GM12865 (cell line): ENCODE measurements at regions not wholly inside any gene's neighbourhood (a gene's known extent, or its start where the extent isn't known, plus 50 kb on each side); places are given as distances from the start of the nearest gene placed in this dataset.
A peak's percentile ranks its signal among the peaks of the same experiment; 100 is the strongest.

Experiments
- DNase-seq: peaks from one replicate; pipeline ENCODE4 v3.0.0; 2010; ENCODE audit warnings: low read depth
- H3K4me3 ChIP-seq: 2 replicates; pipeline ENCODE4 v1.5.1; 2011; ENCODE audit warnings: mild to moderate bottlenecking, low read depth, low read length, control low read depth
- TF ChIP-seq, protein P1 (sequence below): IDR thresholded peaks from 2 replicates; pipeline ENCODE4 v1.5.1; 2011; ENCODE audit warnings: low read length, control low read depth, low read depth, inconsistent platforms; ENCODE audit not compliant: insufficient read depth; ENCODE audit errors: missing control alignments

- no peak for DNase-seq
- TF ChIP-seq, protein P1, sequence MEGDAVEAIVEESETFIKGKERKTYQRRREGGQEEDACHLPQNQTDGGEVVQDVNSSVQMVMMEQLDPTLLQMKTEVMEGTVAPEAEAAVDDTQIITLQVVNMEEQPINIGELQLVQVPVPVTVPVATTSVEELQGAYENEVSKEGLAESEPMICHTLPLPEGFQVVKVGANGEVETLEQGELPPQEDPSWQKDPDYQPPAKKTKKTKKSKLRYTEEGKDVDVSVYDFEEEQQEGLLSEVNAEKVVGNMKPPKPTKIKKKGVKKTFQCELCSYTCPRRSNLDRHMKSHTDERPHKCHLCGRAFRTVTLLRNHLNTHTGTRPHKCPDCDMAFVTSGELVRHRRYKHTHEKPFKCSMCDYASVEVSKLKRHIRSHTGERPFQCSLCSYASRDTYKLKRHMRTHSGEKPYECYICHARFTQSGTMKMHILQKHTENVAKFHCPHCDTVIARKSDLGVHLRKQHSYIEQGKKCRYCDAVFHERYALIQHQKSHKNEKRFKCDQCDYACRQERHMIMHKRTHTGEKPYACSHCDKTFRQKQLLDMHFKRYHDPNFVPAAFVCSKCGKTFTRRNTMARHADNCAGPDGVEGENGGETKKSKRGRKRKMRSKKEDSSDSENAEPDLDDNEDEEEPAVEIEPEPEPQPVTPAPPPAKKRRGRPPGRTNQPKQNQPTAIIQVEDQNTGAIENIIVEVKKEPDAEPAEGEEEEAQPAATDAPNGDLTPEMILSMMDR = no peak
- H3K4me3 ChIP-seq = no peak overlapping the region
Observed at GRCh38 chr2:126774290-126774689, 118.3 kb downstream of the GYPC start.

DNA sequence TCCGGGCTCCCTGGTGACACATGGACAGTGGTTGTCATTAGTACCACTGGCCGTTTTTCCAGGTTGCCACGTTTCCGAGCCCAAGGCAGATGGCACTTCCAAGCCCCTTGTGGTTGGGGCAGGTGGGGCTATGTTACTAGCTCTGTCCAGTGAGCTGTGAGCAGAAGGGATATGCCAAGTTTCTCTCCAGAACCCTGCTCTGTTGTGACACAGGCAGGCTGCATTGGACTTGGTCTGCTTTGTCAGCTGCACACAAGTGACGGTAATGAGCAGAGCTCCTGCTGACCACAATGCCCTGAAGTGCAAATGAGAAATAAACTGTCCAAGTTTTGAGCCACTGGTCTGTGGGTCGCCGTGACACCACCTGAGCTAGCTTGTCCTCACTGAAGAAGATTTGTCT lies 118.8 kb downstream of the GYPC start:
- TF ChIP-seq, protein P1 = no peak

DNA sequence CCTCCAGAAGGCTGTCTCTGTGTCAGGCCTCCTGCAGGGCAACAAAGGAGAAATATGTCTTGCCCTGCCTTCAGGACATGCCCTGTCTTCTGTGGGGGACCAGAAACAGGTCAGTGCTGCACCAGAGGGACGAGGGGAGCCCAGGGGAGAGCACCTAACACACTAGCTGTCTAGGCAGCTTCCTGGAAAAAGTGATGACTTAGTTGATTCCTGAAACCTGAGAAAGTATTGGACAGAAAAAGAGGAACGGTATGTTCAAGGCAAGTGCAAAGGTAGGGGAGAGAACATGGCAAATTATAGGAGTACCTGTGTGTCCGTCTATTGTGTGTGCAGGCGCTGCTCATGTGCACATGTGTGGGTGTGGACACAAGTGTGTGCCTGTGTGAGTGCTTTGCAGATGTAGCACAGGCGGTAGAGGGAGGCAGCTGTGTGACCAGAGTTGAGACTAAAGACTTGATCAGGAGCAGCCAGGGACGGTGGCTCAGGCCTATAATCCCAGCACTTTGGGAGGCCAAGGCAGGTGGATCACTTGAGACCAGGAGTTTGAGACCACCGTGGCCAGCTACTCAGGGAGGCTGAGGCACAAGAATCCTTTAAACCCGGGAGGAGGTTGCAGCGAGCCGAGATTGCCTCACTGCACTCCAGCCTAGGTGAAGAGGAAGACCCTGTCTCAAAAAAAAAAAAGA lies 119.5 kb downstream of the GYPC start:
- DNase-seq = no peak
- TF ChIP-seq, protein P1 = no peak
- H3K4me3 ChIP-seq = no peak overlapping the region

More for the DNA sequence above, 118.8 kb downstream of the GYPC start:
- no peak overlapping the region for H3K4me3 ChIP-seq
- DNase-seq = no peak

DNA sequence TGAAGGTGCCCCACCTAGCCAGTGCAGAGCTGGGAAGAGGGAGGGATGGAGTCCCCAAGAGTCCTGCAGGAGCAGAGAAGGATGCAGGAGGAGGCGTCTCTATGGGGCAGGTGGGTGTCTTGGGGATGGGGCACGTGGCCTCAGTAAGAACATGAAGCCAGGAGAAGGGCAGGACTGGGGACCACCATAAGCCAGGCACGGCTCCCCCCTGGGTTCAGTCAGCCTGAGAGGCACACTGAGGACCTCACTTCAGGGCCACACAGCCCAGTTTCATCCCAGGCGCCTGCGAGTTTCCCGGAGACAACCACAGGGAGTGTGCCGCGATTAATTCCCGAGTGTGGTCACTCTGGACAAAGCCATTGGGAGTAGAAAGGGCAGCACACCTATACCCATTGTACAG lies 120.3 kb downstream of the GYPC start:
- H3K4me3 ChIP-seq = peak overlapping the region; percentile 70
- DNase-seq = no peak
- TF ChIP-seq, protein P1 = no peak

DNA sequence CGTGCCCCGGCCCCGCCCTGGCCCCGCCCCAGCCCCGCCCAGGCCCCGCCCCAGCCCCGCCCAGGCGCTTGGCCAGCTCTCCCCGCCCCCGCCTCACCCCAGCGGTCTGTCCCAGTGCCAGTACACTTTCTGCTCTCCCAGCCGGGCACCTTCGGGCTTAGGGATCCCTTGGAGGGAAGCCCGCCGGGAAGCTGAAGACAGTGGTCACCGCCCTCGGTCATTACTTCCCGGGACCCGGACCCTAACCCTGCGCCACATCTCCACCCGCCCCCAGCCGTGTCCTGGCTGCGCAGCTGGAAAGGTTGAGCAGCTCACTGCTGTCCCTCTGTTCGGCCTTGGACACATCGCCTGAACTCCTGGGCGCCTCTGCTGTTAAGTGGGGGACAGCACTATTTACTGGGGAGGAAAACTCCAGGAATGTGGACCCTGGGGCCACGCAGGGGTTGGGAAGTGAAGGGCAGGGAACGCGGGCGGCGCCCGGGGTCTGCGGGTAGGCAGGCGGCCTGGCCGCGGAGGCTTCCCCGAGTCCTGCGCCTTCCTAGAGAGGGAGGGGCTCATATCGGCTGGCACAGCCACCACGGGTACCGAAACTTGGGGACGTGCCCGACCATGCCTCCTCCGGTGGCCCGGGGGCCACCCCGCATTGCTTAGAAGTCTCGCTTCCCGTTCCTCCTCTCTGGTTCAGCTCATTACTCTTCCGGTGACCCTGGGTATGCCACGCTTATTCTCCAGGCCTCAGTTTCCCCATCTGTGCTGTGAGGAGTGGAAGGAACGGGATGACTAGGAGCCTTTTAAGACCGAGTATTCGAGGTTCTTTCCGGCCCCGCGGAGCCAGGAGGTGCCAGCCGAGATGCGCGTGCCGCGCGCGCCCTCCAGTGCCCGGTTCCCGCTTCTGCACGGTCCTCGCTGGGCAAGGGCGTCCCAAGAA lies 121.0 kb downstream of the GYPC start:
- DNase-seq = peak; percentile 79
- TF ChIP-seq, protein P1 = peak; percentile 96
- H3K4me3 ChIP-seq = peak overlapping the region; percentile 70

- no peak overlapping the region for H3K4me3 ChIP-seq
- no peak for DNase-seq
- TF ChIP-seq, protein P1 = no peak
Observed at GRCh38 chr2:126777620-126777978, 121.1 kb upstream of the TEX51 start.
